ENCODE measurements at regions not wholly inside any gene's neighbourhood (a gene's known extent, or its start where the extent isn't known, plus 50 kb on each side); places are given as distances from the start of the nearest gene placed in this dataset.
"Not testable (repeated sequence)": the region's sequence is repeated elsewhere in the genome, so short reads cannot be mapped to it uniquely, and the experiment has no call there.

- DNase-seq (ENCODE audit: low spot score) = no peak
These were observed 376.4 kb downstream of the INSIG2 start for GRCh38 chr2:118464546-118465265.

GRCh38 chr2:118464046-118464445 is 375.8 kb downstream of the INSIG2 start:
- no peak for DNase-seq (ENCODE audit: low spot score)

- DNase-seq (ENCODE audit: low spot score) = no peak
These were observed 372.2 kb downstream of the INSIG2 start for GRCh38 chr2:118460425-118460824.

GRCh38 chr2:118459426-118459825 is 371.2 kb downstream of the INSIG2 start:
- no peak for DNase-seq (ENCODE audit: low spot score)

GRCh38 chr2:118457951-118458350 is 369.7 kb downstream of the INSIG2 start:
- DNase-seq (ENCODE audit: low spot score) = no peak

GRCh38 chr2:118449401-118449800 is 361.1 kb downstream of the INSIG2 start:
- no peak for DNase-seq (ENCODE audit: low spot score)

GRCh38 chr2:118443596-118443995 is 355.3 kb downstream of the INSIG2 start:
- DNase-seq (ENCODE audit: low spot score) = no peak

- DNase-seq (ENCODE audit: low spot score) = no peak
These were observed 354.8 kb downstream of the INSIG2 start for GRCh38 chr2:118442996-118443553.

GRCh38 chr2:118442046-118442445 is 353.8 kb downstream of the INSIG2 start:
- no peak for DNase-seq (ENCODE audit: low spot score)

GRCh38 chr2:118440404-118441098 is 352.3 kb downstream of the INSIG2 start:
- no peak for DNase-seq (ENCODE audit: low spot score)

GRCh38 chr2:118437501-118437900 is 349.2 kb downstream of the INSIG2 start:
- no peak for DNase-seq (ENCODE audit: low spot score)

- no peak for DNase-seq (ENCODE audit: low spot score)
These were observed 343.7 kb downstream of the INSIG2 start for GRCh38 chr2:118431997-118432396.

GRCh38 chr2:118431586-118431985 is 343.3 kb downstream of the INSIG2 start:
- no peak for DNase-seq (ENCODE audit: low spot score)

- DNase-seq (ENCODE audit: low spot score) = no peak
These were observed 342.9 kb downstream of the INSIG2 start for GRCh38 chr2:118431165-118431517.

GRCh38 chr2:118430510-118431164 is 342.4 kb downstream of the INSIG2 start:
- DNase-seq (ENCODE audit: low spot score) = no peak

GRCh38 chr2:118425191-118425590 is 336.9 kb downstream of the INSIG2 start:
- no peak for DNase-seq (ENCODE audit: low spot score)

GRCh38 chr2:118423776-118424175 is 335.5 kb downstream of the INSIG2 start:
- DNase-seq (ENCODE audit: low spot score) = no peak

GRCh38 chr2:118421648-118422047 is 333.4 kb downstream of the INSIG2 start:
- DNase-seq (ENCODE audit: low spot score) = no peak

GRCh38 chr2:118417406-118418120 is 329.3 kb downstream of the INSIG2 start:
- no peak for DNase-seq (ENCODE audit: low spot score)

GRCh38 chr2:118415186-118415585 is 326.9 kb downstream of the INSIG2 start:
- DNase-seq (ENCODE audit: low spot score) = not testable (repeated sequence)

GRCh38 chr2:118403658-118404451 is 315.6 kb downstream of the INSIG2 start:
- DNase-seq (ENCODE audit: low spot score) = no peak

Data from CD4-positive, alpha-beta T cell treated with Interleukin-6 at 100 ng/mL for 8 hours (primary cell).